ENCODE measurements at regions not wholly inside any gene's neighbourhood (a gene's known extent, or its start where the extent isn't known, plus 50 kb on each side); places are given as distances from the start of the nearest gene placed in this dataset.

DNA sequence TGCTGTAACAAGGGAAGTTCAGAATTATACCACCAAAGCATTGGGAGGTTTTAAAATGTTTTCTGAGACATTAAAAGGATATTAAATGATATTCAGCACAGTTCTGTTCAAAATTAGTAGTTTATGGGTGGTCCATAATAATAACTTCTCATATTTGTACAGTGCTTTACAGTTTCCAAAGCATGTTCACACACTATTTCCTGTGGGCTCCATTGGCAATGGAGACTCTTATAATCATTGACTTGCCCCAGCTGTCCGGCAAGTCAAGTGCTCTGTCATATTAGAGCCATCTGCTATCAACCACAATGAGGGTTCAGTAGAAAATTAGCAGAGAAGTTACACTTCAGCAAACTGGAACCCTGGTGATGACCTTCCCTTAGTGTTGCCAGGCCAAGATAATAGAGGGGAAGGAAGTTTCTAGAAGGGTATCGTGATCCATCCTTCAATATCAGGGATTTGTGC lies 526.6 kb upstream of the CCDC196 start:
- no peak for TF ChIP-seq ZFX (IDR thresholded peaks at IDR 0.05)
- TF ChIP-seq, protein P1, sequence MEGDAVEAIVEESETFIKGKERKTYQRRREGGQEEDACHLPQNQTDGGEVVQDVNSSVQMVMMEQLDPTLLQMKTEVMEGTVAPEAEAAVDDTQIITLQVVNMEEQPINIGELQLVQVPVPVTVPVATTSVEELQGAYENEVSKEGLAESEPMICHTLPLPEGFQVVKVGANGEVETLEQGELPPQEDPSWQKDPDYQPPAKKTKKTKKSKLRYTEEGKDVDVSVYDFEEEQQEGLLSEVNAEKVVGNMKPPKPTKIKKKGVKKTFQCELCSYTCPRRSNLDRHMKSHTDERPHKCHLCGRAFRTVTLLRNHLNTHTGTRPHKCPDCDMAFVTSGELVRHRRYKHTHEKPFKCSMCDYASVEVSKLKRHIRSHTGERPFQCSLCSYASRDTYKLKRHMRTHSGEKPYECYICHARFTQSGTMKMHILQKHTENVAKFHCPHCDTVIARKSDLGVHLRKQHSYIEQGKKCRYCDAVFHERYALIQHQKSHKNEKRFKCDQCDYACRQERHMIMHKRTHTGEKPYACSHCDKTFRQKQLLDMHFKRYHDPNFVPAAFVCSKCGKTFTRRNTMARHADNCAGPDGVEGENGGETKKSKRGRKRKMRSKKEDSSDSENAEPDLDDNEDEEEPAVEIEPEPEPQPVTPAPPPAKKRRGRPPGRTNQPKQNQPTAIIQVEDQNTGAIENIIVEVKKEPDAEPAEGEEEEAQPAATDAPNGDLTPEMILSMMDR (conservative IDR thresholded peaks at IDR 0.05), result peak; percentile 50
- H3K27ac ChIP-seq, result no peak overlapping the region

- no peak for TF ChIP-seq ZFX (IDR thresholded peaks at IDR 0.05)
- TF ChIP-seq, protein P1 (conservative IDR thresholded peaks at IDR 0.05), result peak; percentile 83
- H3K27ac ChIP-seq, result no peak overlapping the region
Observed at GRCh38 chr14:65961004-65961403, 525.2 kb upstream of the CCDC196 start.

DNA sequence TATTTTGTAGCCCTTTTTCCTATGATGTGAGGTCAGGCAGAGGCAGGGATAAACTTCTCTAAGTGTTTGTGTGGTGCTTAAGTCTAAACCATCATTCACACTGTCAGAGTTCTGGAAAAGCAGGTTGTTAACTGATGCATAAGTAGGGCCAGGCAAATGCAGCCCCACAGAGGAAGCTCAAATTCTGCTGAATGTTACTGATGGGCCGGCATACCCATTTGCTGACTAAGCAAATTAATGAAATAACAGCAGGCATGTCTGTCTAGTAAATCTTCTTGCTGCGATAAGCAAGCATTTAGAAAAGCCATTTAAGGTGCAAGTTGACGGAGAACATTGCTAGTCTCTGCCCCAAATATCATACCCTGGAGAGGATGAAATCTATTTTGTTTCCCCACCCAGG lies 523.2 kb upstream of the CCDC196 start:
- no peak for TF ChIP-seq ZFX (IDR thresholded peaks at IDR 0.05)
- TF ChIP-seq, protein P1 (conservative IDR thresholded peaks at IDR 0.05), result no peak
- H3K27ac ChIP-seq, result no peak overlapping the region

DNA sequence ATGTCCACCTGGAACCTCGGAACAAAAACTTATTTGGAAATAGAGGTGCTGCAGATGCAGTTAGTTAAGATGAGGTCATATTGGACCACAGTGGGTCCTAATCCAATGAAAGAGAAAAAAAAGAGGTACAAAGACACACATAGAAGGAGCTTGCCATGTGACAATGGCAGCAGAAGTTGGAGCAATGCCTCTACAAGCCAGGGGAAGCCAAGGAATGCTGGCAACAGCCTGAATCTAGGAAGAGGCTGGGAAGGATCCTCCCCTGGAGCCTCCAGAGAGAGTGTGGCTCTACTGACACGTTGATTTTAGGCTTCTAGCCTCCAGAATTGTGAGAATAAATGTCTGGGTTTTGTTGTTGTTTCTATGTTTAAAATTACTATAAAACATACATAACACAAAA lies 521.8 kb upstream of the CCDC196 start:
- no peak for TF ChIP-seq ZFX (IDR thresholded peaks at IDR 0.05)
- TF ChIP-seq, protein P1 (conservative IDR thresholded peaks at IDR 0.05), result no peak

GRCh38 chr14:65966188-65966587 lies 520.0 kb upstream of the CCDC196 start:
- H3K27ac ChIP-seq, result no peak overlapping the region
- TF ChIP-seq, protein P1 (conservative IDR thresholded peaks at IDR 0.05), result no peak
- no peak for TF ChIP-seq ZFX (IDR thresholded peaks at IDR 0.05)

More for the DNA sequence above, 521.8 kb upstream of the CCDC196 start:
- H3K27ac ChIP-seq, result no peak overlapping the region

DNA sequence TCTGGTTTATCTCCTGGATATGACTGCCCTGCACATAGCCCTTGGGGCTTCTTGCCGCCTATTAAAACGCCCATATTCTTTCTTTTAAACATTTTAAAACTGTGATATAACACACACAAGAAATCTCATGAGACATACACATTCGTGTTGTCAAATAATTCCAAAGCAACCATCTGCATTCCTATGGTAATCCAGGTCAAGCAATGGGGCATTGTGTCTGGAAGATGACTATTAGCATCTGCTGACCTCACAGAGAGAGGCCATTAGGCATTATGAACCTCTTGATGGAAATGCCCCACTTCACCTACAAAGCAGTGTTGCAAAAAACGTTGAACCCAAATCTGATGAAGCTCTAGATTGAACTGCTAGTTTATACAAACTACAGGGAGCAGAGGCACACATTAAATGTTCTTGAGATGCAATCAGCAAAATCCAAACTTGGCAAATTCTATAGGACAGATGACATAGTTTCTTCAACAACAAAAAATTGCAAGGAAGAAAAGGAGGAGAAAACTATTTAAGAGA lies 513.8 kb upstream of the CCDC196 start:
- no peak for TF ChIP-seq ZFX (IDR thresholded peaks at IDR 0.05)
- TF ChIP-seq, protein P1 (conservative IDR thresholded peaks at IDR 0.05), result no peak
- no peak overlapping the region for H3K27ac ChIP-seq

DNA sequence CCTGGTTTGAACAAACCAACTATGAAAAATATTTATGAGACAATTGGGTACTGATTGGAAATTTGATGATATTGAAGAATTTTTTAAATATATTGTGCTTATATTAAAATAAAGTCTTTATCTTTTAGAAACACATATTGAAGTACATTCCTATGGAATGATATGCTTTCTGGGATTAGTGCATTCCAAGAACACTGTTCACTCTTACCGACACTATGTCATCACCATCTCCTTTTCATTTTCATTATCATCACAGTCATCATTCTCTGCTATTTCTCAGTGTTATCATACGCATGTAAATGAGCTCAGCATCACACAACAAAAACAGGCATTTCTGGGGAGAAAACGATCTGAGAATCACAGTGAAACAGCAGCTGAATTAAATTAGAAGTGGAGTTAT lies 513.3 kb upstream of the CCDC196 start:
- no peak overlapping the region for H3K27ac ChIP-seq
- TF ChIP-seq ZFX (IDR thresholded peaks at IDR 0.05), result no peak
- TF ChIP-seq, protein P1 (conservative IDR thresholded peaks at IDR 0.05), result no peak
